ENCODE measurements at regions not wholly inside any gene's neighbourhood (a gene's known extent, or its start where the extent isn't known, plus 50 kb on each side); places are given as distances from the start of the nearest gene placed in this dataset.

DNA sequence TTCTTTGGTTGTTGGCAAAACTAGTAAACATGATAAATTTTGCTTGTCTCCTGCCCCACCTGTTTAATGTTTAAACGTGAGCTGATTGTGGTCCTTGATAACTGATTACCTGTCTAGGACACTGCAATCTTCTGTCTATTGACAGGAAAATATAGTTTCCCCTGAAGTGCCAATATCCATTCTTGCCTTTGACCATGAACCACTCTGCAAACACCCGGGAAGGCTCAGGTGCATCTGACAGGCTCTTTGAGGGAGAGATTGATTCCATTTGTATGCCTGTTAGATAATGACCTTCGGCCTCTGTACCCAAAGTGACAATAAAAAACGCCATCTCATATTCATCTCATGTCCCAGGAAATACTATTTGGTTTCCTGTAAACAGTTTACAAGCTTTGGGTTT lies 453.0 kb downstream of the CENPC start:
- ATAC-seq: no peak
- TF ChIP-seq CSDC2 (CRISPR knock-in tag; IDR thresholded peaks at IDR 0.05) (no peak), ZFP30 (CRISPR knock-in tag; IDR thresholded peaks at IDR 0.05) (no peak), ZNF565 (CRISPR knock-in tag; conservative IDR thresholded peaks at IDR 0.05; ENCODE audit: low read depth) (no peak), ESRRG (CRISPR knock-in tag; IDR thresholded peaks at IDR 0.05) (no peak), ARNTL (CRISPR knock-in tag; IDR thresholded peaks at IDR 0.05; ENCODE audit: borderline replicate concordance, low read depth) (no peak), ZNF8 (CRISPR knock-in tag; IDR thresholded peaks at IDR 0.05) (no peak), BACH2 (CRISPR knock-in tag; IDR thresholded peaks at IDR 0.05; ENCODE audit: borderline replicate concordance) (no peak), ISL1 (CRISPR knock-in tag; IDR thresholded peaks at IDR 0.05) (no peak), OSR1 (CRISPR knock-in tag; IDR thresholded peaks at IDR 0.05) (no peak), PPARA (CRISPR knock-in tag; IDR thresholded peaks at IDR 0.05; ENCODE audit: borderline replicate concordance) (no peak), RARB (CRISPR knock-in tag; IDR thresholded peaks at IDR 0.05) (no peak), TCF4 (CRISPR knock-in tag; IDR thresholded peaks at IDR 0.05; ENCODE audit: borderline replicate concordance) (no peak), ZC3H10 (CRISPR knock-in tag; IDR thresholded peaks at IDR 0.05) (no peak)
- TF ChIP-seq, protein P1, sequence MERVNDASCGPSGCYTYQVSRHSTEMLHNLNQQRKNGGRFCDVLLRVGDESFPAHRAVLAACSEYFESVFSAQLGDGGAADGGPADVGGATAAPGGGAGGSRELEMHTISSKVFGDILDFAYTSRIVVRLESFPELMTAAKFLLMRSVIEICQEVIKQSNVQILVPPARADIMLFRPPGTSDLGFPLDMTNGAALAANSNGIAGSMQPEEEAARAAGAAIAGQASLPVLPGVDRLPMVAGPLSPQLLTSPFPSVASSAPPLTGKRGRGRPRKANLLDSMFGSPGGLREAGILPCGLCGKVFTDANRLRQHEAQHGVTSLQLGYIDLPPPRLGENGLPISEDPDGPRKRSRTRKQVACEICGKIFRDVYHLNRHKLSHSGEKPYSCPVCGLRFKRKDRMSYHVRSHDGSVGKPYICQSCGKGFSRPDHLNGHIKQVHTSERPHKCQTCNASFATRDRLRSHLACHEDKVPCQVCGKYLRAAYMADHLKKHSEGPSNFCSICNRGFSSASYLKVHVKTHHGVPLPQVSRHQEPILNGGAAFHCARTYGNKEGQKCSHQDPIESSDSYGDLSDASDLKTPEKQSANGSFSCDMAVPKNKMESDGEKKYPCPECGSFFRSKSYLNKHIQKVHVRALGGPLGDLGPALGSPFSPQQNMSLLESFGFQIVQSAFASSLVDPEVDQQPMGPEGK (CRISPR knock-in tag; IDR thresholded peaks at IDR 0.05; ENCODE audit: borderline replicate concordance): no peak
- TF ChIP-seq, protein P2, sequence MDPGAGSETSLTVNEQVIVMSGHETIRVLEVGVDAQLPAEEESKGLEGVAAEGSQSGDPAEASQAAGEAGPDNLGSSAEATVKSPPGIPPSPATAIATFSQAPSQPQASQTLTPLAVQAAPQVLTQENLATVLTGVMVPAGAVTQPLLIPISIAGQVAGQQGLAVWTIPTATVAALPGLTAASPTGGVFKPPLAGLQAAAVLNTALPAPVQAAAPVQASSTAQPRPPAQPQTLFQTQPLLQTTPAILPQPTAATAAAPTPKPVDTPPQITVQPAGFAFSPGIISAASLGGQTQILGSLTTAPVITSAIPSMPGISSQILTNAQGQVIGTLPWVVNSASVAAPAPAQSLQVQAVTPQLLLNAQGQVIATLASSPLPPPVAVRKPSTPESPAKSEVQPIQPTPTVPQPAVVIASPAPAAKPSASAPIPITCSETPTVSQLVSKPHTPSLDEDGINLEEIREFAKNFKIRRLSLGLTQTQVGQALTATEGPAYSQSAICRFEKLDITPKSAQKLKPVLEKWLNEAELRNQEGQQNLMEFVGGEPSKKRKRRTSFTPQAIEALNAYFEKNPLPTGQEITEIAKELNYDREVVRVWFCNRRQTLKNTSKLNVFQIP (CRISPR knock-in tag; IDR thresholded peaks at IDR 0.05; ENCODE audit: borderline replicate concordance, low read depth): no peak
- TF ChIP-seq, protein P3, sequence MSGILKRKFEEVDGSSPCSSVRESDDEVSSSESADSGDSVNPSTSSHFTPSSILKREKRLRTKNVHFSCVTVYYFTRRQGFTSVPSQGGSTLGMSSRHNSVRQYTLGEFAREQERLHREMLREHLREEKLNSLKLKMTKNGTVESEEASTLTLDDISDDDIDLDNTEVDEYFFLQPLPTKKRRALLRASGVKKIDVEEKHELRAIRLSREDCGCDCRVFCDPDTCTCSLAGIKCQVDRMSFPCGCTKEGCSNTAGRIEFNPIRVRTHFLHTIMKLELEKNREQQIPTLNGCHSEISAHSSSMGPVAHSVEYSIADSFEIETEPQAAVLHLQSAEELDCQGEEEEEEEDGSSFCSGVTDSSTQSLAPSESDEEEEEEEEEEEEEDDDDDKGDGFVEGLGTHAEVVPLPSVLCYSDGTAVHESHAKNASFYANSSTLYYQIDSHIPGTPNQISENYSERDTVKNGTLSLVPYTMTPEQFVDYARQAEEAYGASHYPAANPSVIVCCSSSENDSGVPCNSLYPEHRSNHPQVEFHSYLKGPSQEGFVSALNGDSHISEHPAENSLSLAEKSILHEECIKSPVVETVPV (CRISPR knock-in tag; IDR thresholded peaks at IDR 0.05): no peak
- TF ChIP-seq, protein P4, sequence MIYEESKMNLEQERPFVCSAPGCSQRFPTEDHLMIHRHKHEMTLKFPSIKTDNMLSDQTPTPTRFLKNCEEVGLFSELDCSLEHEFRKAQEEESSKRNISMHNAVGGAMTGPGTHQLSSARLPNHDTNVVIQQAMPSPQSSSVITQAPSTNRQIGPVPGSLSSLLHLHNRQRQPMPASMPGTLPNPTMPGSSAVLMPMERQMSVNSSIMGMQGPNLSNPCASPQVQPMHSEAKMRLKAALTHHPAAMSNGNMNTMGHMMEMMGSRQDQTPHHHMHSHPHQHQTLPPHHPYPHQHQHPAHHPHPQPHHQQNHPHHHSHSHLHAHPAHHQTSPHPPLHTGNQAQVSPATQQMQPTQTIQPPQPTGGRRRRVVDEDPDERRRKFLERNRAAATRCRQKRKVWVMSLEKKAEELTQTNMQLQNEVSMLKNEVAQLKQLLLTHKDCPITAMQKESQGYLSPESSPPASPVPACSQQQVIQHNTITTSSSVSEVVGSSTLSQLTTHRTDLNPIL (CRISPR knock-in tag; IDR thresholded peaks at IDR 0.05; ENCODE audit: low read depth): no peak

DNA sequence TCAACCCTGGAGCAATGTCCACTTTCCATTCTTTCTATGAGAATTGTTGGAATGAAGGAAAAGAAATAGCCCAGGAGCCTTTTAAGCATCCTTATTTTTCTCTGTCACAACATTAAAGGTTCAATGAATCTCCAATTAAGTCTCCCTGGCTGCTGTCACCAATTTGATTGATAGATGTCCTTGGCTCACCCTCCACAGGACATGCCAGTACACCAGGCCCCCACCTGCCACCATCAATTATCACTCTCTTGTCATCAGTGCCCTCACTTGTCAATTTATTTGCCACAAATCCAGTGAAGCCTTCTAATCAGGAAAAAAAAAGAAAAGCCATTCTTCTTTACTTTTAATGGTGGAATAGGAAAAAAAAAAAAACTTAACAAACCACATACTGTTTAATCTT lies 453.6 kb downstream of the CENPC start:
- TF ChIP-seq, protein P5, sequence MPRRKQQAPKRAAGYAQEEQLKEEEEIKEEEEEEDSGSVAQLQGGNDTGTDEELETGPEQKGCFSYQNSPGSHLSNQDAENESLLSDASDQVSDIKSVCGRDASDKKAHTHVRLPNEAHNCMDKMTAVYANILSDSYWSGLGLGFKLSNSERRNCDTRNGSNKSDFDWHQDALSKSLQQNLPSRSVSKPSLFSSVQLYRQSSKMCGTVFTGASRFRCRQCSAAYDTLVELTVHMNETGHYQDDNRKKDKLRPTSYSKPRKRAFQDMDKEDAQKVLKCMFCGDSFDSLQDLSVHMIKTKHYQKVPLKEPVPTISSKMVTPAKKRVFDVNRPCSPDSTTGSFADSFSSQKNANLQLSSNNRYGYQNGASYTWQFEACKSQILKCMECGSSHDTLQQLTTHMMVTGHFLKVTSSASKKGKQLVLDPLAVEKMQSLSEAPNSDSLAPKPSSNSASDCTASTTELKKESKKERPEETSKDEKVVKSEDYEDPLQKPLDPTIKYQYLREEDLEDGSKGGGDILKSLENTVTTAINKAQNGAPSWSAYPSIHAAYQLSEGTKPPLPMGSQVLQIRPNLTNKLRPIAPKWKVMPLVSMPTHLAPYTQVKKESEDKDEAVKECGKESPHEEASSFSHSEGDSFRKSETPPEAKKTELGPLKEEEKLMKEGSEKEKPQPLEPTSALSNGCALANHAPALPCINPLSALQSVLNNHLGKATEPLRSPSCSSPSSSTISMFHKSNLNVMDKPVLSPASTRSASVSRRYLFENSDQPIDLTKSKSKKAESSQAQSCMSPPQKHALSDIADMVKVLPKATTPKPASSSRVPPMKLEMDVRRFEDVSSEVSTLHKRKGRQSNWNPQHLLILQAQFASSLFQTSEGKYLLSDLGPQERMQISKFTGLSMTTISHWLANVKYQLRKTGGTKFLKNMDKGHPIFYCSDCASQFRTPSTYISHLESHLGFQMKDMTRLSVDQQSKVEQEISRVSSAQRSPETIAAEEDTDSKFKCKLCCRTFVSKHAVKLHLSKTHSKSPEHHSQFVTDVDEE (CRISPR knock-in tag; IDR thresholded peaks at IDR 0.05): no peak
- ATAC-seq: no peak

DNA sequence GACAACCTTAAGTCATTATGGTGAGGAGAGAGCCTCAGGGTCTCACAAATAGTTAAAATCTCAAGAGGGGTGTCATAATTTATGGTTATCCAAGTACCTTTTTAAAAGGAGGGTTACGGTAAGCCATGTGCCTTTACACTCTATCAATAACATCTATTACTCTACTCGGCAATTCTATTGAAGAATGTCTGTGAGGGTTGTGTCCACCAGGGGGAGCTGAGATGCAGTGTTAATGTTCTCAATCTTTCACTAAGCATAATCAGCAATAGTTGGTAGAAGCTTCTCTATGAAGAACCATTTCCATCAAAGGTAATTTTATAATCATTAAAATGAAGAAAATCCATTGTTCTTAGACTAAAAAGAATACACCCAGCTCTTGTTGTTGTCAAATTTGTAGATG lies 457.4 kb downstream of the CENPC start:
- TF ChIP-seq PPARA (CRISPR knock-in tag; IDR thresholded peaks at IDR 0.05; ENCODE audit: borderline replicate concordance): no peak
- no peak for TF ChIP-seq ISL1 (CRISPR knock-in tag; IDR thresholded peaks at IDR 0.05)
- no peak for TF ChIP-seq ZFP3 (CRISPR knock-in tag; IDR thresholded peaks at IDR 0.05)
- TF ChIP-seq SNAI2 (CRISPR knock-in tag; IDR thresholded peaks at IDR 0.05): no peak
- TF ChIP-seq GLIS3 (CRISPR knock-in tag; IDR thresholded peaks at IDR 0.05): no peak
- TF ChIP-seq, protein P5 (CRISPR knock-in tag; IDR thresholded peaks at IDR 0.05): no peak
- no peak for TF ChIP-seq CSDC2 (CRISPR knock-in tag; IDR thresholded peaks at IDR 0.05)
- no peak for TF ChIP-seq RARB (CRISPR knock-in tag; IDR thresholded peaks at IDR 0.05)
- TF ChIP-seq ARNTL (CRISPR knock-in tag; IDR thresholded peaks at IDR 0.05; ENCODE audit: borderline replicate concordance, low read depth): no peak
- TF ChIP-seq, protein P2 (CRISPR knock-in tag; IDR thresholded peaks at IDR 0.05; ENCODE audit: borderline replicate concordance, low read depth): no peak
- TF ChIP-seq, protein P3 (CRISPR knock-in tag; IDR thresholded peaks at IDR 0.05): no peak
- TF ChIP-seq ESRRG (CRISPR knock-in tag; IDR thresholded peaks at IDR 0.05): no peak
- TF ChIP-seq OSR1 (CRISPR knock-in tag; IDR thresholded peaks at IDR 0.05): no peak
- no peak for TF ChIP-seq ZNF8 (CRISPR knock-in tag; IDR thresholded peaks at IDR 0.05)
- ATAC-seq: 0 out of 3 replicates have a peak, but pooled peaks have one; percentile 33
